NCI-H1092 (cell line): ENCODE measurements at regions not wholly inside any gene's neighbourhood (a gene's known extent, or its start where the extent isn't known, plus 50 kb on each side); places are given as distances from the start of the nearest gene placed in this dataset.
"Not testable (repeated sequence)": the region's sequence is repeated elsewhere in the genome, so short reads cannot be mapped to it uniquely, and the experiment has no call there.

Experiments
- DNase-seq: peaks from one replicate; lab custom pipeline; 2025; lab: John Stamatoyannopoulos, UW

DNA sequence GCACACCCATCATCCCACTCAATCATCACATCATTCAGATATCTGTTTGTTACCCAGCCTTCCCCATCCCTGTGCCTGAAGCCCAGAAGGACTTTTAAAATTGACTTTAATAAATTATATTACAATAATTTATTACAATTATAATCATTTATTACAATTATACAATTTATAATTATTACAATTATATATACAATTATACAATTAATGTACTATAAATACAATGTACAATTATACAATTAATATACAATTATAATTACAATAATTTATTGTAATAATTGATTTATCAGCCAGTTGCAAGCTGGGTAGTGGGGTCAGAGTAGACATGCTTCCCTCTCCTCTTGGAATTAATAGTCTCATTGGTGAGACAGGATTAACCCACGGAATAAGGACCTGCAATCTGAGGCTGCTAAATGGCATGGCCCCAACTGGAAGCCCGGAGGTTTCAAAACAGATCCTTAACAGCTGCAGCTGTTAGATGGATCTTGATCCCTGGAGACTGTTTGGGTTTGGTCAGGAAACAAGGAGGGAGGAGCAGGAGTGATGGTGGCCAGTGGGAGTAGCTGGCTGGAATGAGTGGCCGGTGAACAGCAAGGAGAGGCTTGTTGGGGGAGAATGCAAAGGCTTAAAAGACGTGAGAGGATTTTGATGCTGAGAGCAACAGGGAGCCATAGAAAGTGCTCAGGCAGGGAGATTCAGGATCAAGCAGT, 402.8 kb upstream of the PODXL start:
- peak; percentile 23 for DNase-seq

DNA sequence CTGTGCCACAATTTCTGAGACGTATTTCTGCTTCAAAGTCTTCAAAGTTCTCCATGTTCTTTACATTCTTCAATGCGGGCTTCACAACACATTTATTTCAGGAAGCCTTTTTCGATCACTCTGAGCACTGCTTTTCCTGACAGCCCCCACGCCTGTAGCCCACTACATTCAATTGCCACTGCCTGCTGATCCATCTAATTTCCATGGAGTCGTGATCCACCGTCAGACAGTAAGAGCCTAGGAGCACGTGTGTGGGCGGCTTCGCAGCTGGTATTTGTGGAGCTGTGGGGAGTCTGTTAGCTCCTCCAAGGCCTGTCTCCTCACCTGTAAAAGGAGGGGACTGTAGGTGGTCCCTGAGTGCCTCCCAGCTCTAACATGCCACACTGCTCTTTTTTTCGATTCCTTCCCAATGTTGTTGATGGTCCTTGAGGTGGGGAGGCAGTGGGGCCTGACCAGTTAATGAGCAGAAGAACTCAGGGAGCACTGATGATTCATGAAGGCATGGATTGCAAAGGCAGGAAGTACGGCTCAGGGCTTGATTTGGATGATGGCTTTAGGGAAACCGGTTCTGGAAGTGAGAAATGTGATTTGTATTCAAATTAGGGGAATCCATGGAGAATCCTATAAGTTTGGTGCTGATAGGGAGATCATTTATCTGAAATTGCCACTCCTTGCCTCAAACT, 401.1 kb upstream of the PODXL start:
- no peak for DNase-seq

DNA sequence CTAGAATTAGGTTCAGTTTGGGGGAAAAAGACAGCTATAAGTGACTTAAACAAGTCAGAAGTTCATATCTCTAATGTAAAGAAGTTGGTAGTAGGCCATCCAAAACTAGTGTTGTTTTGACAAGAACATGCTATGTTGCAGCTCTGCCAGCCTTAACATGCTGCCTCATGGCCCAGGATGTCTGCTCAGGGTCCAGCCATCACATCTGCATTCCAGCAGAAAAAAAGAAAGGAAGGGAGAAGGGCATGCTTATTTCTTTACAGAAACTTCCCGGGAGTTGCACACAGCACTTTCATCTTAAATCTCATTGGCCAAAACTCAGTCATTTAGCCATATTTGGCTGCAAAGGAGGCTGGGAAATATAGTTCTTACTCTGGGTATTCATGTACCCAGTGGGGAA, 400.4 kb upstream of the PODXL start:
- DNase-seq: no peak

DNA sequence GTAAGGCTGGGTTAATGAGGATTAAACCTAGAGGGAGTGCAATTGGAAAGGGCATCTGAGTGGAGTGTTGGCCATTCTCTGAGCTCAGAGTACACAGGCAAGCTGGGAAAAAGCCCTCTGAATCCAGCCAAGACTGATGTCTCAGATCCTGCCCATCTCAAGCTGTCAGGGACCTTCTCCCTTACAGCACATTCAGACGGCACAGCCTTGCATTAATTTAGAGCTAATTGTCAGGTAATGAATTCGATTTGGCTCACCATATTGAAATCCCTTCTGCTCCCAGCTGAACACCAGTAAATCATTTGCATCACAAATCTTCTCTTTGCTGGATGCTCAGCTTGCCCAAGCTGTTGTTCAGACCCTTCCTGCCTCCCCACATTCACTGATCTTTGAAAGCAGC, 399.3 kb upstream of the PODXL start:
- DNase-seq: no peak

DNA sequence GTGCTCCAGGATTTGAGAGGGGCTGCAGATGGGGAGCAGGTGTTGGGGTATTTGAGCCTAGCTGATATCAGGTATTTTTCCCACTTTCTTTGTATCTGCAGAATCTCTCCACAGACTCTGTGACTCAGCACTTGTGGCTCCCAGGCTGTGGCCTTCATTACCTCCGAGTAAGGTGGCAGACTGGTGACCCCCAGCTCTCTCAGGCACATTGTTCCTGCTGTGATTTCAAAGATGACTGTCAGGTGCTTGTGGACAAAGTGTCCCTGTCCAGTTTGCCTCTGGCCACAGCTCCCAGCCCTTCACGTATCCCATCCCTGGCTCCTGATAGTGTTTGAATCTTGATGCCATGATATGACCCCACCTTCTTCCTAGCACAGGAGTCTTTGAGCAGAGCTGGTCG, 396.8 kb upstream of the PODXL start:
- DNase-seq: no peak

DNA sequence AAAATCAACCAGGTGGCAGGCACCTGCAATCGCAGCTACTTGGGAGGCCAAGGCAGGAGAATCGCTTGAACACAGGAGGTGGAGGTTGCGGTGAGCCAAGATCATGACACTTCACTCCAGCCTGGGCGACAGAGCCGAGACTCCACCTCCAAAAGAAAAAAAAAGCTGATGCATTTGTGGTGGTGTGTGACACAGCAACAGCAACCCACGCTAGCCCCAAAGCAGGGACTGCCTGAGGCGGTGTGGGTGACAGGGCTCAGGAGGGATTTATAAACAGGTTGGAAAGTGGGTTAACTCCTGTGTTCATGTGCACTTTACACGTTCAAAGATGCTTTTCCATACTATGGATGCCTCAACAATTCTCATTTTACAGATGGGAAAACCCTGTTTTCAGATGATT, 395.9 kb upstream of the PODXL start:
- DNase-seq: no peak

DNA sequence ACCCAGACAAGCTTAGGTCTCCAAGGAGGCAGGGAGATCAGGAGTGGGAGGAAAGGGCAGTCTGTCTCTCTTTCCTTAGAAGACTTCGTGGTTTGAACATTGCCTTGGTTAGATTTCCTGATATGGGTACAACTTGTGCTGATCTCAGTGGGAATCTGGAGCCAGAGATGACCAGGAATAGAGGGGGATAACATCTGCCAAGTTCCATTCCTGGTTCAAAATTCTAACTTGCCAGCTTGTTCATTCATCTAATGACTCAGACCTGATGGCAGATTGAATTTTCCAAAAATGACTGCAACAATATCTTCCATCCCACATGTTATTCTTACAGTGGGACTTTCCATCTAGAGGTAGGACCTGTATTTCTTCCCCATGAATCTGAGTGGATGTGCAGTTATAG, 394.3 kb upstream of the PODXL start:
- no peak for DNase-seq

DNA sequence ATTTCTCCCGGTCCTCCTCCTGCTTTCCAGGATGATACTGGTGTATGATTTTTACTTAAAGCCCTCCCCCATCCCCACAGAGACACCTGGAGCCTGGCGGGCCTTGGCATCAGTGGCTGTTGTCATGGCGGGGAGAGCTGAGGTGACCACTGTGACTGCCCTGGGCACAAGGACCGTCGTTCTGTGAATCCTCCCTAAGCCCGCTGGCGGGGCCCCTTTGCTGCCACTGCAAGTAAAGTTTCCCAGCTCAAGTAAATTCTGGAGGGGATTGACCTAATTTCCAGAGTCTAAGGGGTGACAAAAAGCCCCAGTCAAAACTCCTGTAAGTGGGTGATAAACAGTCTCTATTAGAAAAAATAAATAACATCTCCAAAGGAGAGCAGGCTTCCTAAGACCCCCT, 393.2 kb upstream of the PODXL start:
- no peak for DNase-seq

DNA sequence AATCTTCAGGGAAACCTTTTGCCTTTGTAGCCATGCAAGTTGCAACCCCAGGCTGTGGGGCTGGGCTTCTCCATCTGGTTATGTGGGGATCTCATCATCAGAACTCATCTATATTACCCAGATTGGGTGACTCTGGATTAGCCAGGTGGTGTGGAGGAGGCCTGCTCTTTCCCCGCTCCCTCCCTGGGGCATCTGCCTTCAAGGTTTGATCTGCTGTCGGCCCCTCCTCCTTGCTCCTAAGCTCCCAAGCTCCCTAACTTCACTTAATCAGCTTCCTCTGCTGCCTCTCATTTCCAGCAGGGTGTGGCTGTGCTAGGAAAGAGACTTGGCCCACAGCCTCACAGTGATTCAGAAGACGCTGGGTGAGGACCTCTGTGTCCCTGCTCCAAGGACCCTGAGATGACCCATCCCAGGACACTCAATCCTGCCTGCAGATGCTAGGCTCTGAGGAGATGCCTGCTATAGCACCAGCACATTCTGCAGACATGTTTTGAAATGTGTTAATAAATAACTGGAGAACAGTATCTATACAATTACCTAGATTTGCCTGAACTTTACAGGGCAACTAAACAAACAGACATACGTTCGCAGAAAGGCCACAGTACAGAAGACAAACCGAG, 392.1 kb upstream of the PODXL start:
- no peak for DNase-seq

DNA sequence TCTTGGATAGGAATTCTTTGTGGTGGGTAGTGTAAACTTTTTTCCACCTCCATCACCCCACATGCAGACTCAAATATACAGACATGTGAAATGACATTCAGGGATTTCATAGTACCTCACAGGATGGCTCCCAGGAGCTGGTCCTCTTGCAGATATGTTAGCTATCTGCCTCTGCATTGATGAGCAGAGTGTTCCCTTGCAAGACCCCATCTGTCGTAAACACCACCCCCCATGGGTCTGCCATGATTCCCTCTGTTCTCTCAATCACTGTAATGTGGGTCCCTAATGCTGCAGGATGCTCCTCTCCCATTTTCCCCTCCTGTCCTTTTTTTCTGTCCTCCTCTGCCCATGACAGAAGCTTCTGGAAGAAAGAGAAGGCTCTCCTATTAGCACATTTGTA, 391.2 kb upstream of the PODXL start:
- no peak for DNase-seq

DNA sequence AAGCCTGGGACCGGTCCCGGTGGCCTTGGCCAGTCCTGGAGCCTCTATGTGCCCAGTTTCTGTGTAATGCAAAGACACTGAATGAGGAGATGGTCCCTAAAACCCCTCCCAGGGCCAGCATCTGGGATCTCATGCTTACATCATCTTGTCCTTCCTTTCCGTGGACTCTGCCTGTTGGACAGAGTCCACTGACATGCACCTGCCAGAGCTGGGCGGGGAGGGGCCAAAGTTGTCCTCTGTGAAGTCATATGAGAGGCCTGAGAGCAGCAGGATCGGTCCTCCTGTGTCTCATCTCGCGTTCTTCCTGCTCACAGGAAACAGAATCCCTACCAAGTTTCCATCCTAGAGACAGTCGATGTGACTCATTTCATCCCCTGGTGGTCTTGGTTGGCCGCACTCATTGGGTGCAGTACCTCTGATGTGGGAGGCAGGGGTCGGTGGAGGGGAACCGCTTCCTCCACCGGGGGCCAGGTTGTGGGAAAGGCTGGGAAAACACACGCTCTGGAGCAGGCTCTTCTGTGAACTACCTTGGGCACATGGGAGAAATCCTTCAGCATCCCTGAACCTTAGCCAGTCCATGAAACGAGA, 389.6 kb upstream of the PODXL start:
- no peak for DNase-seq

DNA sequence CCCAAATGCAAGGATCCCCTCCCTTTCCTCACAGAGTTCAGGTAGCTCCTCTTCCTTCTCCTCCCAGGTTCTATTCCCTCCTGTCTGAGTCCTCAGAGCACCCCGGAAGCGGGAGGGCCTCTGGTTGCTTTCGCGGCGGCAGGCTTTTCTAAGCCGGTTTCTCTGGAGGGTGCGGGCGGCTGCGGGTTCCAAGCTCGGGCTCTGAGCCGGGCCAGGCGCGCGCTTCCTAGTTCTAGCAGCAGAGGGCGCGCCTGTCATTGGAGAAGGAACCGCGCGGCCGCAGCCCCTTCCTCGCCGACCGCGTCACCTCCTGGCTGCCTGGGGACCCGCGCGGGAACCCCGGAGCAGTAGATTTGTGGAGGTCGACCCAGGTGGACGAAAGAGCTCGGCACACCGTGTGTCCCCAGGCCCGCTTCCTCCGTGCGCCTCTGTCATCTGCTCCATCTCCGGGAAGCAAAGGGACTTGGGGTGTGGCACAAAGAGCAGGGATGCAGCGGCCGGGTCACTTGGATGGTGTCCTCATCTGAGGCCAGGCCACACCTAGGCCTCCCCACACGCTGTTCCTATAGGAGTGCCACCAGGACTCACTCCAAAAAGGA, 389.0 kb upstream of the PODXL start:
- peak; percentile 64 for DNase-seq

DNA sequence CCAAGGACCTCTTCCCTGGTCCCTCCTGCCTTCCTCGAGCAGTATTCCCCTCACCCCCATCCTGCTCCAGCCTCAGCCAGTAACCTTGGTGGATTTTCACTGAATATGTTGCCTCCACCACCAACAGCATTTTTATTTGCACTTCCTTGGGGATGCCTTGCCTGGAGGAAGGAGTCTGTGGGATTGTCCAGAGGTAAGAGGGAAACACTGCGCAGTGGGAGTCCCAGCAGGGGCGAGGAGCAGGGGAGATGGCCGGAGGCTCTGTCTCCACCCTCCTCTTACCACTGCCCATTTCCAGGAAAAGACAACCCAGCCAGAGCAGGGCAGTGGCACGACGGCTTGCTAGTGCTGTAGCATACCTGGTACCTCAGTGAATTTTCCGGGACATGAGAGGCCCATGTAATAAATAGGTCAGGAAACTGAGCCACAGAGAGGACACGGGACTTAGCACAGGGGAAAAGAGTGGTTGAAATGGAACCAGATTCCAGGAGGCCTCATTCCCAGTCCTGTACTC, 388.2 kb upstream of the PODXL start:
- no peak for DNase-seq

DNA sequence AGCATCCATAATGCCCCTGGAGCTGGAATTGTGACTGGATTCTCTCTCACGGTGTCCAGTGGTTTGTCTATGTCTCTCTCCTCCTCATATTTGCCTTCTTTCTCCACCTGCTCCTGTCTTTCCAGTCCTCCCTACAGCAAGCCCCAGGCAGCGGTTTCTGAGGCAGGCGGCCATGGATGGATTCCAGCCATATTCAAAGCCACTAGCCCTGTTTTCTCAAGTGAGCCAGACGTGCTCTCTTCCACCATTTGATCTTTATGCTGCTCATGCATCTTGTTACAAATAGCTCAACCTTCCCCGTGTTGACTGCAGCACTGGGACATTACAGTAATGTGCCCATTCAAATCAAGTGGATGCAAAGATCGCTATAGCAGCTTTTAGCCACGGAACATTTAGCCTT, 387.2 kb upstream of the PODXL start:
- no peak for DNase-seq

DNA sequence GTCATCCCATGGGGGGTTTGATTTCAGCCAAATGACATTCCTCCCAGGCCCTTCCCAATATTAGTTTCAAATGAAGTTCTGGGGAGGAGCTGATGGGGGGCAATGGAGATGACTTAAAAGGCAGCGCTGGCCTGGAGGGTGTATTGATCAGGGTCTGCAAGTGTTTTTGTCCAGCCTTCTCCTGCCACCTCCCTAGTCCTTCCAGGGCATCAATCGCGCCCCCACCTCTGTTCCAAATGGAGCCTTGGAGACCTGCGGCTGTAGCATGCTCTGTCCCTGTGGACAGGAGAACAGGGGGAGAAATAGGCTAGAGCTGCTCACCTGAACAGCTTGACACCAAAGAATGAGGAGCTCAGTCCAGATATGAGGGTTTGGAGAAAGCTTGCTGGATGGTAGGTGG, 386.8 kb upstream of the PODXL start:
- DNase-seq: no peak

DNA sequence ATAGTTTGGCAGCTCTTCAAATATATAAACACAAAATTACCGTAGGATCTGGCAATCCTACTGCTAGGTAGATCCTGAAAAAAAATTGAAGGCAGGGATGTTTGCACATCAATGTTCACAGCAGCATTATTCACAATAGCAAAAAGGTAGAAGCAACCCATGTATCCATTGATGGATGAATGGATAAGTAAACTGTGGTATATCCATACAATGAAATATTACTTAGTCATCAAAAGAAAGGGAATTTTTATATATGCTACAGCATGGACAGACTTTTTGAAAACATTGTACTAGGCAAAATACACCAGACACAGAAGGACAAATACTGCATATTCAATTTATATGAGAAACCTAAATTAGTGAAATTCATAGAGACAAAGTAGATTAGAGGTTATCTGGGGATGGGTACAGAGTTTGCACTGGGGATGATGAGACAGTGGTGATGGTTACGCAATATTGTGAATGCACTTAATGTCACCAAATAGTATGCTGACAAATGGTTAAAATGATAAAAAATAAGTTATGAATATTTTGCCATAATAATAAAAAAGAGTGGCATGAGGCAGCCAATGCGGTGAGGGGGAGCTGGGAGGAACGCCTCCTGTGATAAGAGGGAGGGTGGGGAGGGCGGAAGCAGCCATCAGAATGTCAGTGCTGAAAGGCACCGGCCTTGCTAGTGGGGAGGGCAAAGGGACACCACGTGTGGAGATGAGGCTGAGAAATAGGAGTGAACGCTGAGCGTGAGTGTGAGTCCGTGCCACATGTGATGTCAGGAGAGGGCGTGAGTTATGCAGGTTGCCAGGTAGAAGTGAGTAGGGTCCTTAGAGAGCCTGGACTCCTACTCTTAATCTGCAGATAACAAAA, 386.1 kb upstream of the PODXL start:
- DNase-seq: no peak

DNA sequence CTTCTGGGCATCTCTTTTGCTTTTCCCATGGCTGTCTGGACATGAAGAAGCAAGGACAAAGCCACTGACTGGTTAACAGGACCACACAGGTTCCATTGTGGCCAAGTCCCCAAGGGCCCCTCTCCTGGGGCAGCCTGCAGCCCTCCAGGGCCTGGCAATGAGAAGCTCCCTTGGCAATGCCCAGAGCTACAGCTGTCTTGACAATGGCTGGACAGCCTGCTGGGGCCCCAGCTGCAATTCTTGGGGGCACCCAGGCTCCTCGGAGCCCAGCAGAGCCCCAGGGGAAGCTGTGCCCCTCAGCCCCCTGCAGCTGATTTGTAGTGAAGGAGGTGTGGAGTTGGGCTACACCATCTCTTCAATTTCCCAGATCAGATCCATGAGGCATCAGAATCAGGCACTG, 384.9 kb upstream of the PODXL start:
- no peak for DNase-seq

DNA sequence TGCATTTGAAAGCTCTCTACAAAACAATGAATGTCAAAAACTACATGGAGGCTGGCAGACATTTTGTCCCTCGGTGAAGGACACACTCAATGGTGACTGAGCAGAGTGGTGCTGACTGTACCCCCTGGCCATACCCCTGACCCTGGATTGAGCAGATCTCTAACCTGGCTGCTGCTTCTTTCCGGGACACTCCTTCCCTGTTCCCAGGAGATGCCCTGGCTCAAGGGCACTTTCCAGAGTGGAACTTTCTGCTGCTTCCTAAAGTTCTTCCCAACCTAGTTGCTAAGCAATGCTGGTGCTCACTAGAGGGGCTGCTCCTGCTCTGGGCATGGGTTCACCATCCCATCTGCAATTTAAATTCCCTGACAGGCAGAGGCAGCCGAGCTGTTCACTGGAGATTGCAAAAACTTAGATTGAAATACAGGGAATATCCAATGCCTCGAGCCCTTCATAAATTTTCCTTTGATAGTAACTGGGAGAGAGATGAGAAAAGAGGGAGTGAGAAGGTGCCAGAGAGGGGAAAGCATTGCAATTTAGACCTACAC, 384.3 kb upstream of the PODXL start:
- DNase-seq: no peak

DNA sequence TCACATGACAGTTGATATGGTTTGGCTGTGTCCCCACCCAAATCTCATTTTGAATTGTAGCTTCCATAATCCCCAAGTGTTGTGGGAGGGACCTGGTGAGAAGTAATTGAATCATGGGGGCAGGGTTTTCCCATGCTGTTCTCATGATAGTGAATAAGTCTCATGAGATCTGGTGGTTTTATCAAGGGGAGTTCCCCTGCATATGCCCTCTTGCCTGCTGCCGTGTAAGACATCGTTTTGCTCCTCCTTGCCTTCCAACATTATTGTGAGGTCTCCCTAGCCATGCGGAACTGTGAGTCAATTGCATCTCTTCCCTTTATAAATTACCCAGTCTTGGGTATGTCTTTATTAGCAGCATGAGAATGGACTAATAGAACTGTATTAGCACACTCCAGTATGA, 382.4 kb upstream of the PODXL start:
- not testable (repeated sequence) for DNase-seq

DNA sequence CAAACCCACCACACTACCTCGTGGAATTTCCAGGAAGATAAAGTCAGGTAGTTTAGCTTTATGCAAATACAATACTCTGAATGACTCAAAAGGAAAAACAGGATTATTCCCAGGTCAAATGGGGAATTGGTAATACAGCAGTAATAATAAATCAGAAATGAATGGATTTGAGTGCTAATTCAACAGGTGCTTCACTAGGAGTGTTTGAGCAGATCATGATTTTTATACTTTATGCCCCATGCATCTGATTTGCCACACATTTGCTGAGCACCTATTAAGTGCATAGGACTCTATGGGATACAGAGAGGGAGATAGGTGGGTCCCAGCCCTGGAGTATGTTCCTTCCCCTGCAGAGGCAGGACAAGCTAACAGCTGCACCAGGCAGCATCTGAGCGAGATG, 381.4 kb upstream of the PODXL start:
- DNase-seq: no peak

DNA sequence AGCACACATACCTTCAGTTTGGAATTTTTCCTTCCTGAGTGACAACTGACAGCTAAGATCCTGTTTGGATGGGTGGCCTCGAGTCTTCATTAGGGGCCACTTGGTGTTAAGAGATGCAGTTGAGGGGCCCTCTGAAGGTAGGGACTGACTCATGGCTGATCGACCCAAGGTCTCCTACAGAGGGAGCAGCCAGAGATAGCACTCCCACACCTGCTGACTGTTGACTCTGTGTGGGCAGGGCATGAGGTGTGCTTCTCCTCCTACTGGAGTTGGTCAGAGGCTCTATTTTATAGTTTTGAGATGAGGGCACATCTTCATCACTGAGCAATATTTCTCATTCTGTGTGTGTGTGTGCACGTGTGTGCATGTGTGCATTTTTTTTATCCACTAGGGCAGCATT, 378.8 kb upstream of the PODXL start:
- no peak for DNase-seq
